ENCODE measurements at regions not wholly inside any gene's neighbourhood (a gene's known extent, or its start where the extent isn't known, plus 50 kb on each side); places are given as distances from the start of the nearest gene placed in this dataset.

DNA sequence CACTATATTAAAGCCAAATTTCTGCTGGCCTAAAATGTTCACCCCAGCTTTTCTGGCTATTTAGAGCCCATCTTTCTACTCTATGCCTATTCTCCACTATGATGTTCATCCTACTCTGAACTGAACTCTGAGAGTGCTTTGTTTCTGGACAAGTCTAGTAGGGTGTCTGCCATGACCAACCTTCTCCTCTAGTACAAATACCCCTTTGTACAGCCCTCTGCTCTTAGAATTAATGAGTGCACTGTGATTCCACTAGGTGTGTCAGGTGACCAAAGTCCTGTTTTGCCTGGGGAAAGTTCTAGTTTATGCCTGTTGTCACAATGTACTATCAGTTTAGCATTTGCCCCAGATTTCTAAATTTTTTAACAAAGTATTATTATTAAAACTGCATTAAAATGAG, 388.1 kb upstream of the MAD2L1 start:
- TF ChIP-seq RFX5 (IDR thresholded peaks at IDR 0.05), result no peak
- TF ChIP-seq, protein P1, sequence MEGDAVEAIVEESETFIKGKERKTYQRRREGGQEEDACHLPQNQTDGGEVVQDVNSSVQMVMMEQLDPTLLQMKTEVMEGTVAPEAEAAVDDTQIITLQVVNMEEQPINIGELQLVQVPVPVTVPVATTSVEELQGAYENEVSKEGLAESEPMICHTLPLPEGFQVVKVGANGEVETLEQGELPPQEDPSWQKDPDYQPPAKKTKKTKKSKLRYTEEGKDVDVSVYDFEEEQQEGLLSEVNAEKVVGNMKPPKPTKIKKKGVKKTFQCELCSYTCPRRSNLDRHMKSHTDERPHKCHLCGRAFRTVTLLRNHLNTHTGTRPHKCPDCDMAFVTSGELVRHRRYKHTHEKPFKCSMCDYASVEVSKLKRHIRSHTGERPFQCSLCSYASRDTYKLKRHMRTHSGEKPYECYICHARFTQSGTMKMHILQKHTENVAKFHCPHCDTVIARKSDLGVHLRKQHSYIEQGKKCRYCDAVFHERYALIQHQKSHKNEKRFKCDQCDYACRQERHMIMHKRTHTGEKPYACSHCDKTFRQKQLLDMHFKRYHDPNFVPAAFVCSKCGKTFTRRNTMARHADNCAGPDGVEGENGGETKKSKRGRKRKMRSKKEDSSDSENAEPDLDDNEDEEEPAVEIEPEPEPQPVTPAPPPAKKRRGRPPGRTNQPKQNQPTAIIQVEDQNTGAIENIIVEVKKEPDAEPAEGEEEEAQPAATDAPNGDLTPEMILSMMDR (IDR thresholded peaks at IDR 0.05), result no peak
- no peak for TF ChIP-seq CHD2 (IDR thresholded peaks at IDR 0.05; ENCODE audit: low read length, partially characterized antibody)
- TF ChIP-seq HOXA7 (CRISPR knock-in tag; IDR thresholded peaks at IDR 0.05), result no peak
- TF ChIP-seq NFE2L2 (conservative IDR thresholded peaks at IDR 0.05; ENCODE audit: low read length), result no peak
- no peak for TF ChIP-seq JUNB (IDR thresholded peaks at IDR 0.05)
- TF ChIP-seq MAFK (IDR thresholded peaks at IDR 0.05; ENCODE audit: partially characterized antibody), result no peak
- no peak for TF ChIP-seq EP300 (IDR thresholded peaks at IDR 0.05)
- TF ChIP-seq FOSL2 (IDR thresholded peaks at IDR 0.05), result no peak
- no peak for TF ChIP-seq FOSL2 (CRISPR knock-in tag; IDR thresholded peaks at IDR 0.05)
- no peak for TF ChIP-seq TFCP2L1 (CRISPR knock-in tag; IDR thresholded peaks at IDR 0.05)
- TF ChIP-seq, protein P2, sequence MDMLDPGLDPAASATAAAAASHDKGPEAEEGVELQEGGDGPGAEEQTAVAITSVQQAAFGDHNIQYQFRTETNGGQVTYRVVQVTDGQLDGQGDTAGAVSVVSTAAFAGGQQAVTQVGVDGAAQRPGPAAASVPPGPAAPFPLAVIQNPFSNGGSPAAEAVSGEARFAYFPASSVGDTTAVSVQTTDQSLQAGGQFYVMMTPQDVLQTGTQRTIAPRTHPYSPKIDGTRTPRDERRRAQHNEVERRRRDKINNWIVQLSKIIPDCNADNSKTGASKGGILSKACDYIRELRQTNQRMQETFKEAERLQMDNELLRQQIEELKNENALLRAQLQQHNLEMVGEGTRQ (IDR thresholded peaks at IDR 0.05), result no peak
- no peak for TF ChIP-seq EHF (CRISPR knock-in tag; IDR thresholded peaks at IDR 0.05)
- no peak for TF ChIP-seq ZFP36 (IDR thresholded peaks at IDR 0.05; ENCODE audit: borderline replicate concordance, partially characterized antibody)

All from A549 (cell line).